GM19023 (cell line): ENCODE measurements at regions not wholly inside any gene's neighbourhood (a gene's known extent, or its start where the extent isn't known, plus 50 kb on each side); places are given as distances from the start of the nearest gene placed in this dataset.

Source experiments
- ATAC-seq: cut with Tn5 transposase; IDR thresholded peaks from one replicate; pipeline ENCODE4 v1.9.1; 2021; ENCODE audit warnings: mild to moderate bottlenecking, moderate library complexity; ENCODE audit not compliant: unreplicated experiment

GRCh38 chr15:94105760-94106159 is 125.6 kb upstream of the MCTP2 start:
- no peak for ATAC-seq

DNA sequence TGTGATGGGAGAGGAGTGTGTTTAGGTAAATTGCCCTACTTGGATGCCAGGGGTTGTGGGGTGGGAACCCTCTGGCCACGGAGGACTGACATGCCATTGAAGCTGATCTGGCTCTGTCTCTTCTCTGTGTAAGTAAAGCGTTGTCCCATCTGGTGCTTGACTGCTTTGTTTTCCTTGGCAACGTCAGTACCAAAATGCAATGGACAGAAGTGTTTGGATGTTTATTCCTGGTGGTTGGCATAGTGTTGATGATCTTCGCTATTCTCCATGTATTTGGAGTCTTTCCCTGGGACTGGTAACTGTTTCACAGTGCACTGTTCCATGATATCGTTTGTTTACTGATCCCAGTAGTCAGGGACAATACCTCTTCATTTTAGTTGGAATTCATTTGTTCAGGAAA is 130.5 kb upstream of the MCTP2 start:
- no peak for ATAC-seq

GRCh38 chr15:94099574-94099960 is 131.8 kb upstream of the MCTP2 start:
- no peak for ATAC-seq

DNA sequence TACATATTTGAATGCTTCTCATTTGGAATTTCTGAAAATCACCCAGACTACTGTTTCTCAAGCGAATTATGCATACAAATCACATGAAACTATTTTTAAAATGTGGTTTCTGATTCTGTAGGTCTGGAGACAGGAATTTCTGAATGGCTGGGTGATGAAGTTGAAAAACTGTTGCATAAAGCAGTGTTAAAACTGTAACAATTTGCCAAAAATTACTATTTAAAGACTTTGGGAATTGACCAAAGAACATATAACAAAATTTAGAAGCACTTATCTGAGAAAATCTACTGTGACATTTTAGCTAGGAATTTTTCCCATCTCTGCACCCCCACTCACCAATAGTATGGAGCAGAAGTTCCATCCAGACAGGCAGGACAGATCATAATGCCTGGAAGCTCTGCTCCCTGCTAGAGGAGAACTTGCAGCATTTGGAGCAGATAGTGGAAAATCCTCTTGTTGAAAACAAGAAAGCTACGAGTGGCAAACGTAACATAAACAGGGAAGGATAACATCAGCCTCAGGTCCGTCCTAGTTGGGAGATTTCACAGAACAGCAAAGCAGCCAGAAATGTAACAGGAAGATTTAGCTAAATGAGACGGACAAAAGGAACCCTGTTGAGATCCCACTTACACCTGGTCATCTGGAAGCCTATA is 132.3 kb upstream of the MCTP2 start:
- ATAC-seq = no peak

- no peak for ATAC-seq
Measured at GRCh38 chr15:94097552-94097951, 133.8 kb upstream of the MCTP2 start.

- ATAC-seq = no peak
Measured at GRCh38 chr15:94094310-94094709, 137.1 kb upstream of the MCTP2 start.

DNA sequence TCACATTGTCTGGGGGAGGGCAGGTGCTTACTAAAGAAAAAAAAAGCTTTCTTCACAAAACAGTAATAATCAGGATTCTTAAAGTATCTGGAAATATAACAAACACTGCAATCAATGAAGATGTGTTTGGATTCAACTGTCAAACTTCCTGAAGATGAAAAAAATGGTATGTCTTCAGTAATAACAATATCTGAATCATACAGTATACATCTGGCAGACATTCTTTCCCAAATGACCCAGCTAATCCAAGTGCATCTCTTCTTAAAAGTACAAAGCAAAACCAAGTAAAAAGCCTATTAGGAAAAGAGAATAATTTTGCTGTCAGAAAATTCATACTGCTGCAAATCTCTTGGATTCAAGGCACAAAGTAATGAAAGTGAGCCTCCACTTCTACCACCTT is 145.0 kb upstream of the MCTP2 start:
- no peak for ATAC-seq

DNA sequence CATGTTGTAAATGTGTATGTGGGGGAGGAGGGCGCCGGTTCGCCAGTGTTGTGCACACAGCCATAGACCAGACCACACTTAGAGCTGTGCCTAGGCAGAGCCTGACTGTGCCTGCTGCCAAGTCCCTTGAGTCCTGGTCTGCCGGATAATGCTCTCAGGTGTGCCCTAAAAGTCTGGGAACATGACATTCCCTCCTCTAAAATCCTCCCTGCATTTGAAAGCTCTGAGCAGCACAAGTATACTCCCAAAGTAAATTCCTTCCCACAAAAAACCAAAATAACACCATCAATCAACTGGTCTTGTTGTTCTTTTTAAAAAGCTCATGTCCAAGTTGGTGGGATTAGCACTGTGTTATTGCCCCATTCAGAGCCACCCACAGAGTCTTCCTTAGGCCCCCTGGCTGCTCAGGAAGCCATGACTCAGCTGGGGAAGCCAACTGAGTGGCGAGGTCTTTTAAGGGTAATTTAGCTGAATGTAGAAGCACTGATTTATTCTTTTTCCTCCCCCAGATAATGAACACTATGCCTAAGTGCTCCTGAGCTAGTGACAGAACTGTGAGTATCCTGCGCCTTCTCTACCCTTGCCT is 147.8 kb upstream of the MCTP2 start:
- no peak for ATAC-seq

DNA sequence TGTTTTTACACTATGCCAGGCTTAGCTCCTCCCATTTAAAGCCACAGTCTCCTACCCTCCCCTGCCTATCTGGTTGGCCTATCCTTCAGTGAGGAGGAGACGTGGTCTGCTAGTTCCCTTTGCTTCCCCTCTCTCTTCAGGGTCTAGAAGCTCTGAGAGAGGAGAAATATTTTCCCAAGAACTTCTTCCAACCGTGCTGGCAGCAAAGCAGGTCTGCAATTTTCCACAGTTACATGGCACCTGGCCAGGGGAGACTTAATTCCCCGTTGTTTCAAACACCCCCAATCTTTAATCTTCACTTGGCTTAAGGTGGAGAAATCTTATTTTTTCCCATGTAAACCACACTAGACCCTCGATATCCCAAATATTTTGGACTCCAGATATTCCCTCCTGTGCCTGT is 149.5 kb upstream of the MCTP2 start:
- no peak for ATAC-seq

DNA sequence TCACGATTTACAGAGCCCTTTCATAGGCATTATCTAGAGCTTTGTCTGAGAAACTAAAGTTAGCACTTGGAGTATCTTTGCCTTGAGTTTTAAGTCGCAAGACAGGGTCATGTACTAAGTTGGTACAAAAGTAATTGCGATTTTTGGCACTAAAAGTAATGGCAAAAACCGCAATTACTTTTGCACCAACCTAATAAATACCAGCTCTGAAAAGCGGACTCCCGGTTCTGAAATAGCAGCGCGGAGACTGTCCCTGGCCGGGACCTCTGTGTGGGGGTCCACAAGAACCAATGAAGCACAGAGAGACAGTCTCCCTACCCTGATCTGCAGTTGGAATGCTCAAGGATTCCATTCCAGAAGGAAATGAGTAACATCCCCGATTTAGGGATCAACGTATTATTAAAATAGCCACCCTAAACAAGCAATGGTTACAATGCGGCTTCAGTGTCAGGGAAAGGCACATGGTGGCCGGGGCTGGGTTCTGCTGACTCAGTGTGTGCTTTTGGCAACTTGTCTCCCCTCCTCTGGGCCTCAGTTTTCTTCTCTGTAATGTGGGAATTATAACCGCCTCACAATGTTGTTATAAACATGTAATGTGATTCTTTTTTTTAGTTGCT is 150.3 kb upstream of the MCTP2 start:
- ATAC-seq = no peak

- ATAC-seq = no peak
Measured at GRCh38 chr15:94080416-94080815, 150.9 kb upstream of the MCTP2 start.

DNA sequence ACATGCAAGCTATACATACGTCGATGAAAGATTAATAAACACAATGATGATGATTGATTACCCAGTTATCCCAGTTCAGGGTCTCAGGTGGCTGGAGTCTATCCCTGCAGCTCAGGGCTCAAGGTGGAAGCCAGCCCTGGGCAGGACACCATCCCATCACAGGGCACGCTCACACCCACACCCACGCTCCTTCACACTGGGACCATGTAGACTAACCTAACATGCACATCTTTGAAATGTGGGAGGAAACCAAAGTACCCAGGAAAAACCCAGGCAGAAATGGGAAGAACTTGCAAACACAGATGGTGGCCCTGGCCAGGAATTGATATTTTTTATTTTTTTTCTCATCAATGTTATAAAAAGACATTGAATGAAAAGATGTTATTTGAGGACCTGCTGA is 151.4 kb upstream of the MCTP2 start:
- no peak for ATAC-seq

- no peak for ATAC-seq
Measured at GRCh38 chr15:94079459-94079858, 151.9 kb upstream of the MCTP2 start.

GRCh38 chr15:94077938-94078337 is 153.4 kb upstream of the MCTP2 start:
- ATAC-seq = no peak

- ATAC-seq = no peak
Measured at GRCh38 chr15:94075349-94075748, 156.0 kb upstream of the MCTP2 start.

GRCh38 chr15:94070356-94071295 is 160.7 kb upstream of the MCTP2 start:
- ATAC-seq = no peak

DNA sequence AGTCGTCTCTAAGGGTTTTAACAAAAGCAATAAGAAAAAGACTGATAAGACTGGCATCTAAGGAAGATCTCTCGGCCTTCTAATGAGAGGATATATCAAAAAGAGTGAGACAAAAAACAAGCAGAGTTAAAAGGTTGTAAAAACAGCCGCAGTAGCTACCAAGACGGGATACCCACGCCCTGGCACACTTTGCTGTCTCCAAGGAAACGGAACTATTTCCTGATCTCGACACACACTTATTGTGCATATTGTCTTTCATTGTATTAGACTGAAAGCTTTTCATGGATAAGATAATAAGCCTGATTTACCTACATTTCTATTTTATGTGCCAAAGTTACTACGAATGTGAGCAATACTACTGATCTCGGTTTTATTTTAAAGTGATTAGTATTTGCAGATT is 161.5 kb upstream of the MCTP2 start:
- ATAC-seq = no peak

GRCh38 chr15:94066811-94067210 is 164.6 kb upstream of the MCTP2 start:
- no peak for ATAC-seq

- ATAC-seq = no peak
Measured at GRCh38 chr15:94066046-94066445, 165.3 kb upstream of the MCTP2 start.

- no peak for ATAC-seq
Measured at GRCh38 chr15:94064676-94065313, 166.6 kb upstream of the MCTP2 start.

GRCh38 chr15:94061041-94061440 is 170.3 kb upstream of the MCTP2 start:
- ATAC-seq = no peak
